H9 (cell line): ENCODE measurements at regions not wholly inside any gene's neighbourhood (a gene's known extent, or its start where the extent isn't known, plus 50 kb on each side); places are given as distances from the start of the nearest gene placed in this dataset.

Source experiments
- DNase-seq: peaks from one replicate; pipeline ENCODE4 v3.0.0-alpha.2; 2017
- H2AFZ ChIP-seq: one replicate; pipeline ENCODE4 v1.6.1; 2013; ENCODE audit warnings: mild to moderate bottlenecking, low read length, control low read depth, moderate library complexity
- H2AK5ac ChIP-seq: 2 replicates; pipeline ENCODE4 v1.6.1; 2013; ENCODE audit warnings: low read length, control low read depth, mixed read lengths; ENCODE audit not compliant: insufficient read length
- H2BK120ac ChIP-seq: one replicate; pipeline ENCODE4 v1.6.1; 2013; ENCODE audit warnings: low read depth, mild to moderate bottlenecking, low read length, control low read depth, inconsistent platforms; ENCODE audit not compliant: poor library complexity, severe bottlenecking
- H2BK12ac ChIP-seq: 2 replicates; pipeline ENCODE4 v1.6.1; 2013; ENCODE audit warnings: low read length, control low read depth, mixed read lengths, low read depth; ENCODE audit not compliant: insufficient read length
- H2BK15ac ChIP-seq: 2 replicates; pipeline ENCODE4 v1.6.1; 2013; ENCODE audit warnings: low read depth, low read length, control low read depth
- H2BK20ac ChIP-seq: one replicate; pipeline ENCODE4 v1.6.1; 2013; ENCODE audit warnings: low read depth, mild to moderate bottlenecking, low read length, control low read depth, inconsistent platforms; ENCODE audit not compliant: poor library complexity, severe bottlenecking
- H2BK5ac ChIP-seq: 2 replicates; pipeline ENCODE4 v1.6.1; 2013; ENCODE audit warnings: low read length, control low read depth, mixed read lengths; ENCODE audit not compliant: insufficient read length
- H3K14ac ChIP-seq: 2 replicates; pipeline ENCODE4 v1.6.1; 2013; ENCODE audit warnings: low read length, control low read depth; ENCODE audit not compliant: insufficient read depth
- H3K18ac ChIP-seq: 2 replicates; pipeline ENCODE4 v1.6.1; 2013; ENCODE audit warnings: low read depth, mild to moderate bottlenecking, mixed read lengths, low read length, control low read depth; ENCODE audit not compliant: insufficient read length
- H3K23ac ChIP-seq: 2 replicates; pipeline ENCODE4 v1.6.1; 2013; ENCODE audit warnings: low read length, control low read depth, mixed read lengths, low read depth; ENCODE audit not compliant: insufficient read length
- H3K23me2 ChIP-seq: 2 replicates; pipeline ENCODE4 v1.6.1; 2013; ENCODE audit warnings: low read depth, mild to moderate bottlenecking, mixed read lengths, low read length, control low read depth; ENCODE audit not compliant: insufficient read length, poor library complexity, severe bottlenecking
- H3K27ac ChIP-seq: 2 replicates; pipeline ENCODE4 v1.5.1; 2013; ENCODE audit warnings: low read length, control low read depth, mixed read lengths, low read depth; ENCODE audit not compliant: insufficient read length
- H3K27me3 ChIP-seq: 2 replicates; pipeline ENCODE4 v1.6.1; 2013; ENCODE audit warnings: low read length, control low read depth, inconsistent platforms; ENCODE audit not compliant: insufficient read depth
- H3K4ac ChIP-seq: 2 replicates; pipeline ENCODE4 v1.6.1; 2013; ENCODE audit warnings: low read depth, mild to moderate bottlenecking, control low read depth, inconsistent platforms, low read length, moderate library complexity
- H3K4me1 ChIP-seq: 2 replicates; pipeline ENCODE4 v1.6.1; 2013; ENCODE audit warnings: low read length, control low read depth, inconsistent platforms; ENCODE audit not compliant: insufficient read depth
- H3K4me2 ChIP-seq: 2 replicates; pipeline ENCODE4 v1.6.1; 2013; ENCODE audit warnings: low read length, control low read depth, mixed read lengths; ENCODE audit not compliant: insufficient read length, insufficient read depth
- H3K56ac ChIP-seq: 2 replicates; pipeline ENCODE4 v1.6.1; 2013; ENCODE audit warnings: low read depth, mild to moderate bottlenecking, mixed read lengths, low read length, control low read depth; ENCODE audit not compliant: insufficient read length
- H3K79me1 ChIP-seq: 2 replicates; pipeline ENCODE4 v1.6.1; 2013; ENCODE audit warnings: low read depth, mild to moderate bottlenecking, moderate library complexity, low read length, control low read depth, inconsistent platforms; ENCODE audit not compliant: insufficient read depth, poor library complexity, severe bottlenecking
- H3K79me2 ChIP-seq: 2 replicates; pipeline ENCODE4 v1.6.1; 2013; ENCODE audit warnings: low read length, control low read depth, inconsistent platforms; ENCODE audit not compliant: insufficient read depth
- H3K9ac ChIP-seq: 2 replicates; pipeline ENCODE4 v1.6.1; 2013; ENCODE audit warnings: low read length, control low read depth, mixed read lengths; ENCODE audit not compliant: insufficient read length; ENCODE audit errors: extremely low read depth
- H3K9me3 ChIP-seq: one replicate; pipeline ENCODE4 v1.6.1; 2013; ENCODE audit warnings: low read depth, low read length, inconsistent platforms; ENCODE audit not compliant: control insufficient read depth
- H3T11ph ChIP-seq: one replicate; pipeline ENCODE4 v1.6.1; 2013; ENCODE audit warnings: mild to moderate bottlenecking, low read length, control low read depth, inconsistent platforms
- H4K20me1 ChIP-seq: one replicate; pipeline ENCODE4 v1.6.1; 2013; ENCODE audit not compliant: control insufficient read depth, insufficient read length, insufficient read depth
- H4K5ac ChIP-seq: 2 replicates; pipeline ENCODE4 v1.6.1; 2013; ENCODE audit warnings: low read depth, mild to moderate bottlenecking, mixed read lengths, low read length, control low read depth; ENCODE audit not compliant: insufficient read length
- H4K8ac ChIP-seq: replicated peaks from 2 replicates; pipeline ENCODE4 v1.6.1; 2013; ENCODE audit warnings: low read length, control low read depth, mixed read lengths, low read depth; ENCODE audit not compliant: insufficient read length
- H4K91ac ChIP-seq: 2 replicates; pipeline ENCODE4 v1.6.1; 2013; ENCODE audit warnings: low read depth, mild to moderate bottlenecking, moderate library complexity, mixed read lengths, low read length, control low read depth; ENCODE audit not compliant: insufficient read length
- H3K27ac Mint-ChIP-seq, 3 experiments: 2 replicates in 2 of 3; 3 replicates in 1 of 3; pipeline ENCODE4 v1.8.0; 2020 to 2021; ENCODE audit warnings: mixed read lengths in 3 of 3, mild to moderate bottlenecking in 1 of 3, moderate library complexity in 1 of 3
- H3K27me3 Mint-ChIP-seq: 2 replicates; pipeline ENCODE4 v1.8.0; 2021; ENCODE audit warnings: low read depth, mild to moderate bottlenecking, moderate library complexity, mixed read lengths
- H3K36me3 Mint-ChIP-seq, 3 experiments: 2 replicates in 2 of 3; 3 replicates in 1 of 3; pipeline ENCODE4 v1.8.0; 2020 to 2021; ENCODE audit warnings: low read depth in 3 of 3, mixed read lengths in 3 of 3; ENCODE audit not compliant: insufficient read depth in 1 of 3
- H3K4me1 Mint-ChIP-seq, 2 experiments: 2 replicates each; pipeline ENCODE4 v1.8.0; 2020; ENCODE audit warnings: mixed read lengths in 2 of 2
- H3K4me3 Mint-ChIP-seq, 2 experiments: 2 replicates in 1 of 2; 3 replicates in 1 of 2; pipeline ENCODE4 v1.8.0; 2020 to 2021; ENCODE audit warnings: mild to moderate bottlenecking in 2 of 2, mixed read lengths in 2 of 2, moderate library complexity in 1 of 2
- H3K9me3 Mint-ChIP-seq, 2 experiments: 2 replicates in 1 of 2; 3 replicates in 1 of 2; pipeline ENCODE4 v1.8.0; 2020; ENCODE audit warnings: mild to moderate bottlenecking in 2 of 2, mixed read lengths in 2 of 2, moderate library complexity in 1 of 2
- CTCF ChIP-seq: fragments of 200-600 bp; sonication (generic); conservative IDR thresholded peaks from 3 replicates; pipeline ENCODE4 v1.8.0; 2021; ENCODE audit warnings: antibody characterized with exemption, mild to moderate bottlenecking
- WGBS: extraction: QIAGEN DNeasy Blood & Tissue Kit; methylation state at CpG from one replicate; pipeline ENCODE4 v1.1.7; 2013; ENCODE audit warnings: missing lambda C conversion rate, low lambda C conversion rate, mixed read lengths; ENCODE audit not compliant: insufficient read length; ENCODE audit errors: extremely low coverage; 5-methylcytosine and 5-hydroxymethylcytosine counted together

DNA sequence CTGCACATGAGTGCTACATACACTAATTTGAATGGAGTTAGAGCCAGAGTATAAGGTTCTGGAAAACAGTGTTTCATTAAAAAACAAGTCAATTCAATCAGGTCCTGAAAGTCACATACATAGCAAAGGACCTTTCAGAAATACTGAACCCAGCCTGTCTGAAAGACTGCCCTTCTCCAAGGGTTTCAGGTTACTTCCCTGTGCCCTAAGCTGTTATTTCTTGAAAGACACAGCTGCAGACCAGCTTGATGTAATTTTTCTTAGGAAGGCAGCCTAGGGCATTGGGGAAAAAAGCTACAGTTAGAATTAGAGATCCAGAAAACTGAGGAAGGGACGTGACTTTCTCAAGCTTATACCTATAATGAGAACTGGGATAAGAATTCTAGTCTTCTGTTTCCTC is 155.9 kb upstream of the MAOA start:
- Histone ChIP-seq H3K23me2 (no peaks in the 10 kb centered on the region), H3K23ac (no peak overlapping the region), H2BK12ac (no peak overlapping the region), H3K4me1 (peaks cover 6% of the 10 kb centered on the region; the same call in 1 of the 2 replicates), H3K18ac (no peak overlapping the region), H2BK5ac (no peak overlapping the region), H4K5ac (no peak overlapping the region), H3K4me2 (no peak overlapping the region), H2AFZ (no peak overlapping the region), H2BK20ac (no peak overlapping the region), H3K27ac (no peak overlapping the region), H3K9me3 (no peaks in the 10 kb centered on the region), H2BK120ac (no peak overlapping the region), H3K27me3 (no peaks in the 10 kb centered on the region), H3K79me1 (no peaks in the 10 kb centered on the region), H3K4ac (no peak overlapping the region), H3K14ac (no peak overlapping the region), H4K8ac (no peak overlapping the region), H4K91ac (no peak overlapping the region), H3K79me2 (no peaks in the 10 kb centered on the region), H4K20me1 (no peaks in the 10 kb centered on the region), H2BK15ac (no peak overlapping the region), H3K9ac (no peak overlapping the region), H3T11ph (no peak overlapping the region), H3K56ac (no peak overlapping the region), H2AK5ac (no peak overlapping the region)
- Mint-ChIP-seq H3K36me3 (0 out of 7 replicates have a peak, but pooled peaks cover 0 to 4% (median 2%) of the 10 kb centered on the region in 3 experiments), H3K4me3 (no peak overlapping the region), H3K4me1 (peaks cover 12 to 26% of the 10 kb centered on the region in 2 experiments), H3K27me3 (no peaks in the 10 kb centered on the region), H3K9me3 (peaks cover 3 to 25% of the 10 kb centered on the region in 2 experiments; a peak in 4 of 5 replicates), H3K27ac (no peak overlapping the region)
- no peak for TF ChIP-seq CTCF
- DNase-seq: no peak
- WGBS: no CpG with 5 or more reads among the region's 1 CpG
